ENCODE measurements at regions not wholly inside any gene's neighbourhood (a gene's known extent, or its start where the extent isn't known, plus 50 kb on each side); places are given as distances from the start of the nearest gene placed in this dataset.

DNA sequence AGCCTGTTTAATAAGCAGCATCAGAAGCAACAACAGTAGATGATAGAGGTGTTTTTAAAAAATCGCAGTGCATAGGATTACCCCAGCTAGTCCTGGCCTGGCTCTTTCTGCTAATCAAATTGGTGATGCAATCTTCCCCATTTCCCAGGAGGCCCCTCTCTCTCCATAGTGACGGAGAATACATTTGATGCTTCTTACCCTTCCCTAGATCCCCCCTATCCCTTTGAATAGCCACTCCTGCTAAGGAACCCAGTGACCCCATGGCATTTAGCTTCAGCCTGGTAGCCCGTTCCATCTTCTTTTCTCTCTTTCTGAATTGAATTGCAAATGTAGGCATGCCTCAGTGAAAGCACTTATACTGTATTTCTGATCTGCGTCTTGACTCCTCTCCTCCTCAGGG, 223.6 kb upstream of the GAP43 start:
- WGBS, 2 experiments (ENCODE audit: extremely low coverage in 2 of 2, insufficient read length in 1 of 2), result no CpG with 5 or more reads among the region's 4 CpGs
- H3K27ac ChIP-seq (ENCODE audit: insufficient read depth, low read length), result no peak overlapping the region
- no peak overlapping the region for H2BK15ac ChIP-seq (ENCODE audit: low read depth, low read length)

More for the DNA sequence above, 223.6 kb upstream of the GAP43 start:
- dilution Hi-C loops (cut with HindIII; ENCODE audit: low sequenced_read_pairs, unreplicated experiment), result no loop called here
- no peak overlapping the region for H3K14ac ChIP-seq (replicated peaks; ENCODE audit: low read depth, low read length)
- H2AFZ ChIP-seq (replicated peaks; ENCODE audit: low read length, poor library complexity), result no peak overlapping the region
- H2BK120ac ChIP-seq (ENCODE audit: low read depth, low read length), result no peak overlapping the region
- BruUV-seq (replicated peaks), result no TSS peak
- ChIA-PET POLR2A (ENCODE audit: unreplicated experiment) (no interaction called here), CTCF (no interaction called here)
- no peaks in the 10 kb centered on the region for H3K36me3 ChIP-seq (ENCODE audit: control insufficient read depth, insufficient read depth, low read length)
- intact Hi-C loops (cut with micrococcal nuclease), result no loop called here
- no peak overlapping the region for H2BK5ac ChIP-seq (ENCODE audit: low read depth, low read length, poor library complexity, severe bottlenecking)
- H2BK20ac ChIP-seq (ENCODE audit: low read depth, low read length), result no peak overlapping the region
- no peak overlapping the region for H3K18ac ChIP-seq (ENCODE audit: low read depth, low read length)
- H3K79me1 ChIP-seq (ENCODE audit: low read depth in 1 of 2, low read length in 2 of 2), result no peaks in the 10 kb centered on the region
- H2AK5ac ChIP-seq (ENCODE audit: low read depth, low read length), result no peak overlapping the region
- H4K20me1 ChIP-seq (ENCODE audit: insufficient read depth, low read length), result no peaks in the 10 kb centered on the region
- H3K4me3 ChIP-seq (ENCODE audit: insufficient read depth, low read depth, low read length), result no peak overlapping the region
- TF ChIP-seq CEBPB (IDR thresholded peaks at IDR 0.05; ENCODE audit: low read depth, low read length), result peak; percentile 35; the same call in 1 of the 2 replicates
- no peak for TF ChIP-seq BHLHE40 (IDR thresholded peaks at IDR 0.05; ENCODE audit: low read depth, low read length)
- ATAC-seq (ENCODE audit: low read depth) (no peak), DNase-seq (no peak)
- no peak overlapping the region for H2AK9ac ChIP-seq (replicated peaks; ENCODE audit: low read depth, low read length, poor library complexity)
- H3K4ac ChIP-seq (ENCODE audit: low read depth, low read length), result no peak overlapping the region
- H3K4me2 ChIP-seq (ENCODE audit: low read depth, low read length), result no peak overlapping the region
- peaks cover 9% of the 10 kb centered on the region for H3K4me1 ChIP-seq (ENCODE audit: control insufficient read depth, insufficient read depth, low read length)
- no peak overlapping the region for H3K23ac ChIP-seq (ENCODE audit: low read depth, low read length)
- no peak overlapping the region for H4K5ac ChIP-seq (ENCODE audit: low read depth, low read length)
- no peak overlapping the region for H3K56ac ChIP-seq (ENCODE audit: extremely low read depth, insufficient read depth, low read length)
- no peaks in the 10 kb centered on the region; the same call in 1 of the 2 replicates for H3K9me1 ChIP-seq (ENCODE audit: insufficient read depth, low read length)
- no peak overlapping the region for H3K9ac ChIP-seq (ENCODE audit: low read depth, low read length)
- H4K91ac ChIP-seq (ENCODE audit: insufficient read depth, low read depth, low read length), result no peak overlapping the region
- H3K9me3 ChIP-seq (ENCODE audit: control insufficient read depth, insufficient read depth, low read length), result no peaks in the 10 kb centered on the region
- H4K8ac ChIP-seq (ENCODE audit: low read depth in 2 of 2, low read length in 2 of 2), result no peak overlapping the region
- H3K27me3 ChIP-seq (ENCODE audit: control insufficient read depth, insufficient read depth, low read length), result no peaks in the 10 kb centered on the region
- in situ Hi-C loops (cut with MboI; ENCODE audit: low sequenced_read_pairs), result no loop called here
